ENCODE measurements at regions not wholly inside any gene's neighbourhood (a gene's known extent, or its start where the extent isn't known, plus 50 kb on each side); places are given as distances from the start of the nearest gene placed in this dataset.

GRCh38 chr15:87419344-87419743, 837.2 kb downstream of the NTRK3 start:
- Histone ChIP-seq H3K9ac (ENCODE audit: low read depth, low read length, poor library complexity) (no peak overlapping the region), H3K4me3 (ENCODE audit: low read length in 2 of 2) (no peak overlapping the region), H2BK15ac (ENCODE audit: low read length) (no peak overlapping the region), H3K27me3 (ENCODE audit: control insufficient read depth in 3 of 3, insufficient read depth in 3 of 3, low read depth in 1 of 3, low read length in 3 of 3) (no peaks in the 10 kb centered on the region), H3K4me2 (ENCODE audit: insufficient read depth, low read length, poor library complexity, severe bottlenecking) (no peak overlapping the region), H3K36me3 (replicated peaks in 1 of 2; ENCODE audit: control insufficient read depth in 2 of 2, insufficient read depth in 2 of 2, low read length in 2 of 2) (no peaks in the 10 kb centered on the region), H2AK5ac (ENCODE audit: low read depth, low read length) (no peak overlapping the region), H3K27ac (replicated peaks; ENCODE audit: low read length) (no peak overlapping the region), H3K14ac (ENCODE audit: low read length) (no peak overlapping the region), H3K4ac (ENCODE audit: low read length) (no peak overlapping the region), H3K23ac (ENCODE audit: low read depth, low read length, poor library complexity) (no peak overlapping the region), H3K4me1 (ENCODE audit: control insufficient read depth in 2 of 2, insufficient read depth in 1 of 2, low read depth in 1 of 2, low read length in 2 of 2) (no peaks in the 10 kb centered on the region), H2BK120ac (ENCODE audit: low read depth, low read length) (no peak overlapping the region), H2BK12ac (ENCODE audit: low read length) (no peak overlapping the region), H3K9me3 (replicated peaks in 1 of 2; ENCODE audit: control insufficient read depth in 2 of 2, insufficient read depth in 1 of 2, low read depth in 1 of 2, low read length in 2 of 2) (no peaks in the 10 kb centered on the region), H4K91ac (ENCODE audit: low read depth, low read length, poor library complexity) (no peak overlapping the region), H3K18ac (ENCODE audit: low read length) (no peak overlapping the region), H2BK5ac (ENCODE audit: low read length) (no peak overlapping the region), H3K79me1 (ENCODE audit: low read depth, low read length) (no peaks in the 10 kb centered on the region), H4K8ac (ENCODE audit: low read depth, low read length) (no peak overlapping the region), H2AFZ (ENCODE audit: low read length) (no peak overlapping the region)
- DNase-seq (ENCODE audit: low spot score) = no peak
- WGBS, 2 donors (ENCODE audit: extremely low coverage in 2 of 2, insufficient read length in 2 of 2, insufficient replicate concordance in 1 of 2) = no CpG with 5 or more reads among the region's 1 CpG

GRCh38 chr15:87416591-87417257, 839.8 kb downstream of the NTRK3 start:
- Histone ChIP-seq H2AK5ac (ENCODE audit: low read depth, low read length) (no peak overlapping the region), H3K14ac (ENCODE audit: low read length) (no peak overlapping the region), H3K23ac (ENCODE audit: low read depth, low read length, poor library complexity) (no peak overlapping the region), H3K9me3 (replicated peaks in 1 of 2; ENCODE audit: control insufficient read depth in 2 of 2, insufficient read depth in 1 of 2, low read depth in 1 of 2, low read length in 2 of 2) (no peaks in the 10 kb centered on the region), H3K18ac (ENCODE audit: low read length) (no peak overlapping the region), H3K4me1 (ENCODE audit: control insufficient read depth in 2 of 2, insufficient read depth in 1 of 2, low read depth in 1 of 2, low read length in 2 of 2) (no peaks in the 10 kb centered on the region), H3K36me3 (replicated peaks in 1 of 2; ENCODE audit: control insufficient read depth in 2 of 2, insufficient read depth in 2 of 2, low read length in 2 of 2) (no peaks in the 10 kb centered on the region), H2BK15ac (ENCODE audit: low read length) (no peak overlapping the region), H2BK12ac (ENCODE audit: low read length) (no peak overlapping the region), H3K4me2 (ENCODE audit: insufficient read depth, low read length, poor library complexity, severe bottlenecking) (no peak overlapping the region), H3K9ac (ENCODE audit: low read depth, low read length, poor library complexity) (no peak overlapping the region), H3K27ac (replicated peaks; ENCODE audit: low read length) (no peak overlapping the region), H3K27me3 (ENCODE audit: control insufficient read depth in 3 of 3, insufficient read depth in 3 of 3, low read depth in 1 of 3, low read length in 3 of 3) (no peaks in the 10 kb centered on the region), H3K4ac (ENCODE audit: low read length) (no peak overlapping the region), H4K8ac (ENCODE audit: low read depth, low read length) (no peak overlapping the region), H4K91ac (ENCODE audit: low read depth, low read length, poor library complexity) (no peak overlapping the region), H2BK5ac (ENCODE audit: low read length) (no peak overlapping the region), H3K79me1 (ENCODE audit: low read depth, low read length) (no peaks in the 10 kb centered on the region), H2BK120ac (ENCODE audit: low read depth, low read length) (no peak overlapping the region), H3K4me3 (ENCODE audit: low read length in 2 of 2) (no peak overlapping the region), H2AFZ (ENCODE audit: low read length) (no peak overlapping the region)
- DNase-seq (ENCODE audit: low spot score) = no peak
- no CpG with 5 or more reads among the region's 5 CpGs for WGBS, 2 donors (ENCODE audit: extremely low coverage in 2 of 2, insufficient read length in 2 of 2, insufficient replicate concordance in 1 of 2)

- no peak overlapping the region for H2BK15ac ChIP-seq (ENCODE audit: low read length)
- H2AK5ac ChIP-seq (ENCODE audit: low read depth, low read length) = no peak overlapping the region
- no peaks in the 10 kb centered on the region for H3K27me3 ChIP-seq (ENCODE audit: control insufficient read depth in 3 of 3, insufficient read depth in 3 of 3, low read depth in 1 of 3, low read length in 3 of 3)
- H2BK120ac ChIP-seq (ENCODE audit: low read depth, low read length) = no peak overlapping the region
- no peak overlapping the region for H3K14ac ChIP-seq (ENCODE audit: low read length)
- no peak overlapping the region for H2BK12ac ChIP-seq (ENCODE audit: low read length)
- no peak overlapping the region for H3K4ac ChIP-seq (ENCODE audit: low read length)
- H4K91ac ChIP-seq (ENCODE audit: low read depth, low read length, poor library complexity) = no peak overlapping the region
- no peaks in the 10 kb centered on the region for H3K36me3 ChIP-seq (replicated peaks in 1 of 2; ENCODE audit: control insufficient read depth in 2 of 2, insufficient read depth in 2 of 2, low read length in 2 of 2)
- H3K4me2 ChIP-seq (ENCODE audit: insufficient read depth, low read length, poor library complexity, severe bottlenecking) = no peak overlapping the region
- no CpG with 5 or more reads among the region's 6 CpGs for WGBS, 2 donors (ENCODE audit: extremely low coverage in 2 of 2, insufficient read length in 2 of 2, insufficient replicate concordance in 1 of 2)
- no peak overlapping the region for H3K27ac ChIP-seq (replicated peaks; ENCODE audit: low read length)
- H3K18ac ChIP-seq (ENCODE audit: low read length) = no peak overlapping the region
- no peak overlapping the region for H3K9ac ChIP-seq (ENCODE audit: low read depth, low read length, poor library complexity)
- H2BK5ac ChIP-seq (ENCODE audit: low read length) = no peak overlapping the region
- no peak overlapping the region for H3K23ac ChIP-seq (ENCODE audit: low read depth, low read length, poor library complexity)
- H3K79me1 ChIP-seq (ENCODE audit: low read depth, low read length) = no peaks in the 10 kb centered on the region
- peaks cover 0 to 2% of the 10 kb centered on the region in 2 donors for H3K4me1 ChIP-seq (ENCODE audit: control insufficient read depth in 2 of 2, insufficient read depth in 1 of 2, low read depth in 1 of 2, low read length in 2 of 2)
- no peak overlapping the region for H4K8ac ChIP-seq (ENCODE audit: low read depth, low read length)
- no peak overlapping the region for H3K4me3 ChIP-seq (ENCODE audit: low read length in 2 of 2)
- H2AFZ ChIP-seq (ENCODE audit: low read length) = no peak overlapping the region
- DNase-seq (ENCODE audit: low spot score) = no peak
- no peaks in the 10 kb centered on the region for H3K9me3 ChIP-seq (replicated peaks in 1 of 2; ENCODE audit: control insufficient read depth in 2 of 2, insufficient read depth in 1 of 2, low read depth in 1 of 2, low read length in 2 of 2)
Measured at GRCh38 chr15:87408902-87409301, 847.6 kb downstream of the NTRK3 start.

DNA sequence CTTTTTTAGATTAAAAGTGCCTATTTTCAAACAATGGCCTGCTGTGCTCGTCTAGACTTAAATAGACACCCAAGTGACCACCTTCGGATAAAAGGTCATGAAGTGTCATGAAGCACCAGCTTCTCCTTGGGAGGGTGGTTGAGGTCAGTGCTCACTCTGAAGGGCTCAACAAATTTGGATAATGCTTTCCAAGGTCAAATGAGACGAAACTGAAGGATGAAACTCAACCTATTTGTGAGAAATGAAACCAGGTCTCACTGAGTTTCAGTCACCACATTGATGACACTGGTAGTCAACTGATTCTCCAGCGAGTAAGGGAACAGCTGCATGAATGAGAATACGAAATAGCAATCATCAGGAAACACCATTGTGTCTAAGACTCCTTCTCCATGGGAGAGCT, 852.6 kb downstream of the NTRK3 start:
- no peaks in the 10 kb centered on the region for H3K9me3 ChIP-seq (replicated peaks in 1 of 2; ENCODE audit: control insufficient read depth in 2 of 2, insufficient read depth in 1 of 2, low read depth in 1 of 2, low read length in 2 of 2)
- H3K27ac ChIP-seq (replicated peaks; ENCODE audit: low read length) = no peak overlapping the region
- no peak overlapping the region for H3K14ac ChIP-seq (ENCODE audit: low read length)
- H3K36me3 ChIP-seq (replicated peaks in 1 of 2; ENCODE audit: control insufficient read depth in 2 of 2, insufficient read depth in 2 of 2, low read length in 2 of 2) = no peaks in the 10 kb centered on the region
- H2AK5ac ChIP-seq (ENCODE audit: low read depth, low read length) = no peak overlapping the region
- WGBS, 2 donors (ENCODE audit: extremely low coverage in 2 of 2, insufficient read length in 2 of 2, insufficient replicate concordance in 1 of 2) = no CpG with 5 or more reads among the region's 5 CpGs
- no peak overlapping the region for H4K8ac ChIP-seq (ENCODE audit: low read depth, low read length)
- no peak overlapping the region for H3K4me2 ChIP-seq (ENCODE audit: insufficient read depth, low read length, poor library complexity, severe bottlenecking)
- no peak overlapping the region for H3K4ac ChIP-seq (ENCODE audit: low read length)
- no peaks in the 10 kb centered on the region for H3K4me1 ChIP-seq (ENCODE audit: control insufficient read depth in 2 of 2, insufficient read depth in 1 of 2, low read depth in 1 of 2, low read length in 2 of 2)
- H3K18ac ChIP-seq (ENCODE audit: low read length) = no peak overlapping the region
- no peak overlapping the region for H3K4me3 ChIP-seq (ENCODE audit: low read length in 2 of 2)
- no peak overlapping the region for H2BK5ac ChIP-seq (ENCODE audit: low read length)
- DNase-seq (ENCODE audit: low spot score) = no peak
- H2BK15ac ChIP-seq (ENCODE audit: low read length) = no peak overlapping the region
- H3K27me3 ChIP-seq (ENCODE audit: control insufficient read depth in 3 of 3, insufficient read depth in 3 of 3, low read depth in 1 of 3, low read length in 3 of 3) = no peaks in the 10 kb centered on the region
- no peak overlapping the region for H3K23ac ChIP-seq (ENCODE audit: low read depth, low read length, poor library complexity)
- no peak overlapping the region for H3K9ac ChIP-seq (ENCODE audit: low read depth, low read length, poor library complexity)
- no peak overlapping the region for H2AFZ ChIP-seq (ENCODE audit: low read length)
- no peak overlapping the region for H2BK12ac ChIP-seq (ENCODE audit: low read length)
- H2BK120ac ChIP-seq (ENCODE audit: low read depth, low read length) = no peak overlapping the region
- no peak overlapping the region for H4K91ac ChIP-seq (ENCODE audit: low read depth, low read length, poor library complexity)
- H3K79me1 ChIP-seq (ENCODE audit: low read depth, low read length) = no peaks in the 10 kb centered on the region

Data from neuronal stem cell (in vitro differentiated cells).